GM18508 (cell line): ENCODE measurements at regions not wholly inside any gene's neighbourhood (a gene's known extent, or its start where the extent isn't known, plus 50 kb on each side); places are given as distances from the start of the nearest gene placed in this dataset.
"Not testable (repeated sequence)": the region's sequence is repeated elsewhere in the genome, so short reads cannot be mapped to it uniquely, and the experiment has no call there.

Experiments
- ATAC-seq: cut with Tn5 transposase; IDR thresholded peaks from one replicate; pipeline ENCODE4 v1.9.1; 2021; ENCODE audit warnings: moderate number of reproducible peaks; ENCODE audit not compliant: insufficient read depth, unreplicated experiment

- no peak for ATAC-seq
Measured at GRCh38 chr13:33409673-33410510, 124.3 kb upstream of the STARD13 start.

GRCh38 chr13:33410619-33411018 lies 125.1 kb upstream of the STARD13 start:
- no peak for ATAC-seq

DNA sequence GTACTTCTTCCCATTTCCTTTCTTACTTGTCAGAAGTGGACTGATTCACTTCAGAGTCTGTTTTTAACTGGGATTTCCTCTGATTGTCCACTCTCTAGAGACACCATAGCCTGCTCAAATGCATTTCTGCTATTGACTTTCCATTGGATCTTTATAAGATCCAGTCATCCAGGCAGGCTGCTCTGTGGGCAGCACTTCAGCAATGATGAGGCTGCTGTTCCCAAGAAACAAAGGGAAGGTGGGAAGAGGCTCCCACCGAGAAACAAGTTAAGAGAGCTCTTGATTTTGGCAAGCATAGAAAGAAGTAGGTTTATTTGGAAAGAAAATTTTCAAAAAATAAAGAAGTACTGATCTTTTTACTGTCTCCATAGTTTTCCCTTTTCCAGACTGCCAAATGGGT lies 125.8 kb upstream of the STARD13 start:
- ATAC-seq: no peak

- ATAC-seq: no peak
Measured at GRCh38 chr13:33415822-33416221, 130.3 kb upstream of the STARD13 start.

- ATAC-seq: not testable (repeated sequence)
Measured at GRCh38 chr13:33418224-33418953, 132.8 kb upstream of the STARD13 start.

DNA sequence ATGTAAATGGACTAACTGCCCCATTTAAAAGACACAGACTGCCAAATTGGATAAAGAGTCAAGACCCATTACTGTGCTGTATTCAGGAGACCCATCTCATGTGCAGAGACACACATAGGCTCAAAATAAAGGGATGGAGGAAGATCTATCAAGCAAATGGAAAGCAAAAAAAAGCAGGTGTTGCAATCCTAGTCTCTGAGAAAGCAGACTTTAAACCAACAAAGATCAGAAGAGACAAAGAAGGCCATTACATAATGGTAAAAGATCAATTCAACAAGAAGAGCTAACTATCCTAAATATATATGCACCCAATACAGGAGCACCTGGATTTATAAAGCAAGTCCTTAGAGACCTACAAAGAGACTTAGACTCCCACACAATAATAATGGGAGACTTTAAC lies 134.6 kb upstream of the STARD13 start:
- not testable (repeated sequence) for ATAC-seq

DNA sequence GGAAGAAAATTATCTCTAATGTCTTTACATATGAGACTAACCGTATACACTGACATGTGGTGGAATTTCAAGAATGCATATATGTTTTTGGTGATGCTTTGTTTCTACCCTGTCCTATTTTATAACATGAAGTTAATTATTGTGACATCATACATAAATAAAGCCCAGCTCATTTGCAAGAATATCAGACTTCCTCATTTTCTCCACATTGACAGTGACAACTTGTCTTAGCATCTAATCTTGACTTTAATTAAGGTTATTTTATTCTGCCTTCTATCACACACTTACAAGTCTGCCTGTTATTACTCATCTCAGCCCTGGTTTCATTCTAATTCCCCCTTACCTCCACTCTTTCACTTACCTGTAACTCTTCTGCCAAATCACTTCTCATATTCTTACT lies 140.6 kb upstream of the STARD13 start:
- no peak for ATAC-seq

DNA sequence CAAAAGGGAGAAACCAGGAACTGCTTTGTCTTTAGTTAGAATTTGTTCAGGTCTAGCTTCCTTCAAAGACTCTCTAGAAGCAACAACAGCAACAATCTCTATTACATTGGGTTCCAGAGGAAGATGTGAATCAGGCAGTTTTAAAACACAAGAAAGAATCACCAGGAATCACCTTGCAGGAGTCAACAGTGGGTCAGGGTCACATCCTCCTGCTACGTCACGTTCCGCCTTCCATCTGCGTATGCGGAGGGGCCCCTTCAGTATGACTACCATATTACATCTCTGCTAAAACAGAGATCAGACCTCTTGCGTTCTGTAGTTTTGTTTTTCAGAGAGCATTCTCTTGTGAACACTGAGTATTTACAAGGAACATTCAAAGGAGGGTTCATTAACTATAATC lies 147.8 kb upstream of the STARD13 start:
- ATAC-seq: no peak

DNA sequence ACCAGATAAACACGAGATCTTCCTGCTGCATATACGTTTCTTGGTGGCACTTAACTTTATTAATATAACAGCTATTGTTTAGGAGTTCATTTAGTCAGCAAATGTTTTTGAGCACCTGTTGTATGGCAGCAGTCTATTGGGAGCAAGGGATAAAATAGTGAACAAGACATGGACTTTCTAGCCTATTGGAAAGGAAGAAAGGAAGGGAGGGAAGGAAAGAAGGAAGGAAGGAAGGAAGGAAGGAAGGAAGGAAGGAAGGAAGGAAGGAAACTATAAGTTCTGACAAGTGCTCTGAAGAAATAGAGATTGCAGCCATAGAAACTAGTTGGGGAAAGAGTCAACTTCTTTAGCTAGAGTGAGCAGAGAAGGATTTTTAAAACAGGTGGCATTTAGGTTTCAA lies 149.1 kb upstream of the STARD13 start:
- ATAC-seq: no peak

DNA sequence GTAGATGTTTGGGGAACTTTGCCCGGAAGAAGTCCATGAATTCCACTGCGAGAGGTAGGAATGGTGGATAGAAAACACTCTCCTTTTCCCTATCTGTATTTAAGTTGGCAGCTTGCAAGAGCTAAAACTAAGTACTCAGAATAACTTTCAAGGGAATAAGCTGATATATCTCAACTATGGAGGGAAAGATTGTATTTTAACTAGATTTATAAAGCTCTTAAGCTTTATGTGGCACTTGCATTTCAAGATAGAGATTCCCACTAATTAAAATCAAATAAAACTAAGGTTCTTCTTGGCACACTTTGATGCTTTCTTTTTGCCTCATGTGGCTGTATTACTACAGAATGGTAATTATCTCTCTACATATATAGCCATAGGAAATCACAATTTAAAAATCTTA lies 149.7 kb upstream of the STARD13 start:
- no peak for ATAC-seq

GRCh38 chr13:33438918-33439317 lies 153.4 kb upstream of the STARD13 start:
- ATAC-seq: no peak

GRCh38 chr13:33441015-33441414 lies 155.5 kb upstream of the STARD13 start:
- ATAC-seq: no peak

GRCh38 chr13:33445024-33445423 lies 159.5 kb upstream of the STARD13 start:
- no peak for ATAC-seq

GRCh38 chr13:33445476-33445875 lies 159.9 kb upstream of the STARD13 start:
- ATAC-seq: no peak

GRCh38 chr13:33446821-33447725 lies 161.5 kb upstream of the STARD13 start:
- no peak for ATAC-seq

DNA sequence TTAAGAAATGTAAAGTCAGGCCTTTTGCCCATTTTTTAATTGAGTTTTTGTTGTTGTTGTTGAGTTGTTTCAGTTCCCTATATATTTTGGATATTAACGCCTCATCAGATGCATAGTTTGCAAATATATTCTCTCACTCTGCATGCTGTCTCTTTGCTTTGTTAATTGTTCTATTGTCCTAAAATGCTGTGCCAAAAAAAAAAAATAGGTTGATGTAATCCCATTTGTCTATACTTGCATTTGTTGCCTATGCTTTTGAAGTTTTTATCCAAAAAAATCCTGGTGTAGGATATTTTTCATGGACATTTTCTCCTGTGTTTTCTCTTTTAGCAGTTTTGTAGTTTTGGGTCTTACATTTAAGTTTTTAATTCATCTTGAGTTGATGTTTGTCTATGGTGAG lies 163.3 kb upstream of the STARD13 start:
- ATAC-seq: no peak

- no peak for ATAC-seq
Measured at GRCh38 chr13:33450956-33451709, 165.6 kb upstream of the STARD13 start.

DNA sequence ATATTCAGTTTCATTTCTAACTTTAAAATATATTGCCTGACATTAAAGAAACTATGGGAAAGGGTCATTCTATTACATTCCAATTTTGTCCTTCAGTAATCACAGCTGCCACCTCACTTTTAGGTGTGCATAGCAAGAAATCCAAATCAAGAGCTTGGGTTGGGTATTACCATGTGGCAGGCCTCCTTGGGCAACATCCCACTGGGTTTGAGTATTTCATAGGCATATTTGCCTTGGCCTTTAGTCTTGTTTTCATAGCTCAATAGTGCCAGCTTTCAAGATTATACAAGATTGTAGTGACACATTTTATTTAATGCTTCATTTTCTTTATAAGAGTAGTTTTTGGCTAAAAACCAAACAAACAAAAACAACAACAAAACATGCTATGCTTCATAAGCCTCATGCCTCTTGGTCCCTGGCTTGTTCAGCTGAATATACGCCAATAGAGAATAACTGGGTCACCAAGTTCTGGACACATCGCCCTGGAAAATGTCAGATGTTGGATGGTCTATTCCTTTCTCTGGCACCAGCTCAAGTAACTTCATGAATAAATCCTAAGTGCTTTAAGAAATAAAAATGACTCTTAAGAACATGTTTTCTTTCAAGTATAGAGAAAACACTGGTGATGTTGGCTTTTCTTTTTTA lies 167.4 kb upstream of the STARD13 start:
- no peak for ATAC-seq

GRCh38 chr13:33453936-33454335 lies 168.4 kb upstream of the STARD13 start:
- ATAC-seq: no peak
